Smooth muscle cell (in vitro differentiated cells): ENCODE measurements at regions not wholly inside any gene's neighbourhood (a gene's known extent, or its start where the extent isn't known, plus 50 kb on each side); places are given as distances from the start of the nearest gene placed in this dataset.

Source experiments
- DNase-seq: peaks from one replicate; lab custom pipeline; 2025; ENCODE audit not compliant: unreplicated experiment; lab: John Stamatoyannopoulos, UW
- H2AFZ ChIP-seq: fragments of 200-600 bp; sonication (generic); 2 replicates; pipeline ENCODE4 v1.6.0; 2016; ENCODE audit warnings: antibody characterized with exemption, low read depth, mild to moderate bottlenecking
- H3F3A ChIP-seq: fragments of 200-600 bp; sonication (generic); 2 replicates; pipeline ENCODE4 v1.6.0; 2017; ENCODE audit warnings: antibody characterized with exemption, low read depth
- H3K27ac ChIP-seq: fragments of 200-600 bp; sonication (generic); 2 replicates; pipeline ENCODE4 v1.5.1; 2016; ENCODE audit warnings: low read depth, mild to moderate bottlenecking
- H3K27me3 ChIP-seq: fragments of 200-600 bp; sonication (generic); 2 replicates; pipeline ENCODE4 v1.6.1; 2016; ENCODE audit warnings: low read depth, mild to moderate bottlenecking
- H3K36me3 ChIP-seq: fragments of 200-600 bp; sonication (generic); 2 replicates; pipeline ENCODE4 v1.5.1; 2016; ENCODE audit warnings: low read depth
- H3K4me1 ChIP-seq: fragments of 200-600 bp; sonication (generic); 2 replicates; pipeline ENCODE4 v1.5.1; 2016; ENCODE audit warnings: low read depth
- H3K4me2 ChIP-seq: fragments of 200-600 bp; sonication (generic); 2 replicates; pipeline ENCODE4 v1.6.0; 2016; ENCODE audit warnings: mild to moderate bottlenecking
- H3K4me3 ChIP-seq: fragments of 200-600 bp; sonication (generic); 2 replicates; pipeline ENCODE4 v1.5.1; 2016; ENCODE audit warnings: mild to moderate bottlenecking
- H3K79me2 ChIP-seq: fragments of 200-600 bp; sonication (generic); 2 replicates; pipeline ENCODE4 v1.6.0; 2016; ENCODE audit warnings: low read depth, mild to moderate bottlenecking
- H3K9ac ChIP-seq: fragments of 200-600 bp; sonication (generic); 2 replicates; pipeline ENCODE4 v1.6.0; 2016; ENCODE audit warnings: low read depth
- H3K9me3 ChIP-seq: fragments of 200-600 bp; sonication (generic); replicated peaks from 2 replicates; pipeline ENCODE4 v1.5.1; 2016; ENCODE audit warnings: low read depth
- H4K20me1 ChIP-seq: fragments of 200-600 bp; sonication (generic); 2 replicates; pipeline ENCODE4 v1.6.0; 2016; ENCODE audit warnings: low read depth
- CTCF ChIP-seq: fragments of 200-600 bp; sonication (generic); IDR thresholded peaks from 2 replicates; pipeline ENCODE4 v1.5.1; 2017; ENCODE audit warnings: borderline replicate concordance, mild to moderate bottlenecking, antibody characterized with exemption; ENCODE audit not compliant: insufficient read depth, poor library complexity, severe bottlenecking
- WGBS: methylation state at CpG from one replicate; pipeline ENCODE4 v1.1.7; 2016; ENCODE audit warnings: low lambda C conversion rate; 5-methylcytosine and 5-hydroxymethylcytosine counted together

- Histone ChIP-seq H2AFZ (no peak overlapping the region), H3K9me3 (no peaks in the 10 kb centered on the region), H3K79me2 (no peaks in the 10 kb centered on the region), H3K4me1 (peaks cover 1% of the 10 kb centered on the region), H4K20me1 (no peaks in the 10 kb centered on the region), H3K36me3 (no peaks in the 10 kb centered on the region), H3K27me3 (no peaks in the 10 kb centered on the region), H3F3A (no peaks in the 10 kb centered on the region), H3K4me3 (no peak overlapping the region), H3K4me2 (no peak overlapping the region), H3K9ac (no peak overlapping the region), H3K27ac (no peak overlapping the region)
- TF ChIP-seq CTCF = no peak
- no peak for DNase-seq
Observed at GRCh38 chr1:87421809-87422208, 93.1 kb downstream of the LMO4 start.

- H3K9ac ChIP-seq = no peak overlapping the region
- H3F3A ChIP-seq = no peaks in the 10 kb centered on the region
- 100% methylated on average over 1 of the region's 1 CpG for WGBS
- no peak overlapping the region for H3K4me3 ChIP-seq
- no peak for TF ChIP-seq CTCF
- H2AFZ ChIP-seq = no peak overlapping the region
- no peaks in the 10 kb centered on the region for H3K79me2 ChIP-seq
- no peak overlapping the region for H3K4me2 ChIP-seq
- no peaks in the 10 kb centered on the region for H3K36me3 ChIP-seq
- no peaks in the 10 kb centered on the region for H3K27me3 ChIP-seq
- H4K20me1 ChIP-seq = no peaks in the 10 kb centered on the region
- no peak for DNase-seq
- H3K9me3 ChIP-seq = no peaks in the 10 kb centered on the region
- H3K27ac ChIP-seq = no peak overlapping the region
- H3K4me1 ChIP-seq = peaks cover 28% of the 10 kb centered on the region
Observed at GRCh38 chr1:87424541-87424940, 95.9 kb downstream of the LMO4 start.

GRCh38 chr1:87426463-87427249 is 98.0 kb downstream of the LMO4 start:
- TF ChIP-seq CTCF = no peak
- H4K20me1 ChIP-seq = no peaks in the 10 kb centered on the region
- WGBS = 59% methylated on average over 12 of the region's 12 CpGs
- H3K27ac ChIP-seq = no peak overlapping the region
- H3K4me3 ChIP-seq = no peak overlapping the region
- no peaks in the 10 kb centered on the region for H3K36me3 ChIP-seq
- H3K79me2 ChIP-seq = no peaks in the 10 kb centered on the region
- H3K9ac ChIP-seq = no peak overlapping the region
- no peak overlapping the region for H3K4me2 ChIP-seq
- H3K9me3 ChIP-seq = no peaks in the 10 kb centered on the region
- DNase-seq = no peak
- H2AFZ ChIP-seq = no peak overlapping the region
- no peaks in the 10 kb centered on the region for H3K27me3 ChIP-seq
- H3K4me1 ChIP-seq = peaks cover 28% of the 10 kb centered on the region
- H3F3A ChIP-seq = no peaks in the 10 kb centered on the region

GRCh38 chr1:87428367-87428766 is 99.7 kb downstream of the LMO4 start:
- no peaks in the 10 kb centered on the region for H3F3A ChIP-seq
- no peak overlapping the region for H3K4me3 ChIP-seq
- H3K9me3 ChIP-seq = no peaks in the 10 kb centered on the region
- H3K79me2 ChIP-seq = no peaks in the 10 kb centered on the region
- H3K4me2 ChIP-seq = peak overlapping the region; percentile 10
- DNase-seq = no peak
- no peaks in the 10 kb centered on the region for H3K27me3 ChIP-seq
- no peaks in the 10 kb centered on the region for H4K20me1 ChIP-seq
- TF ChIP-seq CTCF = no peak
- H3K9ac ChIP-seq = no peak overlapping the region
- no peak overlapping the region for H3K27ac ChIP-seq
- no peak overlapping the region for H2AFZ ChIP-seq
- no peaks in the 10 kb centered on the region for H3K36me3 ChIP-seq
- H3K4me1 ChIP-seq = peaks cover 28% of the 10 kb centered on the region
- 36% methylated on average over 3 of the region's 3 CpGs for WGBS
